HG03280 (cell line): ENCODE measurements at regions not wholly inside any gene's neighbourhood (a gene's known extent, or its start where the extent isn't known, plus 50 kb on each side); places are given as distances from the start of the nearest gene placed in this dataset.
"Not testable (repeated sequence)": the region's sequence is repeated elsewhere in the genome, so short reads cannot be mapped to it uniquely, and the experiment has no call there.

ENCODE experiments used
- ATAC-seq: cut with Tn5 transposase; IDR thresholded peaks from one replicate; pipeline ENCODE4 v1.9.1; 2021; ENCODE audit warnings: mild to moderate bottlenecking, moderate library complexity; ENCODE audit not compliant: unreplicated experiment

- no peak for ATAC-seq
These were observed 93.9 kb upstream of the CITED2 start for GRCh38 chr6:139468178-139468819.

GRCh38 chr6:139457476-139457875 lies 83.0 kb upstream of the CITED2 start:
- no peak for ATAC-seq

GRCh38 chr6:139452148-139452876 lies 77.9 kb upstream of the CITED2 start:
- ATAC-seq = no peak

- no peak for ATAC-seq
These were observed 75.2 kb upstream of the CITED2 start for GRCh38 chr6:139449611-139450000.

- no peak for ATAC-seq
These were observed 74.7 kb upstream of the CITED2 start for GRCh38 chr6:139448998-139449610.

- ATAC-seq = no peak
These were observed 73.7 kb upstream of the CITED2 start for GRCh38 chr6:139448051-139448649.

- ATAC-seq = no peak
These were observed 73.2 kb upstream of the CITED2 start for GRCh38 chr6:139447656-139447975.

GRCh38 chr6:139446768-139447655 lies 72.6 kb upstream of the CITED2 start:
- ATAC-seq = no peak

- no peak for ATAC-seq
These were observed 71.8 kb upstream of the CITED2 start for GRCh38 chr6:139446138-139446715.

- not testable (repeated sequence) for ATAC-seq
These were observed 69.9 kb upstream of the CITED2 start for GRCh38 chr6:139444273-139444787.

- no peak for ATAC-seq
These were observed 69.0 kb upstream of the CITED2 start for GRCh38 chr6:139443231-139444112.

GRCh38 chr6:139442188-139442671 lies 67.8 kb upstream of the CITED2 start:
- no peak for ATAC-seq

GRCh38 chr6:139439349-139439748 lies 64.9 kb upstream of the CITED2 start:
- ATAC-seq = no peak

GRCh38 chr6:139438775-139439174 lies 64.3 kb upstream of the CITED2 start:
- ATAC-seq = no peak

GRCh38 chr6:139436957-139437348 lies 62.5 kb upstream of the CITED2 start:
- no peak for ATAC-seq

- no peak for ATAC-seq
These were observed 61.9 kb upstream of the CITED2 start for GRCh38 chr6:139436200-139436956.

- ATAC-seq = no peak
These were observed 59.4 kb upstream of the CITED2 start for GRCh38 chr6:139433631-139434419.

- no peak for ATAC-seq
These were observed 57.1 kb upstream of the CITED2 start for GRCh38 chr6:139431602-139431956.
